CD4-positive, alpha-beta T cell treated with Interleukin-10 for 1 hour (primary cell): ENCODE measurements at regions not wholly inside any gene's neighbourhood (a gene's known extent, or its start where the extent isn't known, plus 50 kb on each side); places are given as distances from the start of the nearest gene placed in this dataset.

Source experiments
- DNase-seq: peaks from one replicate; pipeline ENCODE4 v3.0.0-alpha.2; 2020

- no peak for DNase-seq
Measured at GRCh38 chr6:134478764-134479399, 161.0 kb upstream of the SGK1 start.

- DNase-seq = no peak
Measured at GRCh38 chr6:134477991-134478635, 160.2 kb upstream of the SGK1 start.

- no peak for DNase-seq
Measured at GRCh38 chr6:134474955-134475354, 157.0 kb upstream of the SGK1 start.

- DNase-seq = no peak
Measured at GRCh38 chr6:134472661-134473060, 154.7 kb upstream of the SGK1 start.

- no peak for DNase-seq
Measured at GRCh38 chr6:134472046-134472445, 154.1 kb upstream of the SGK1 start.

- no peak for DNase-seq
Measured at GRCh38 chr6:134470457-134470975, 152.6 kb upstream of the SGK1 start.

- no peak for DNase-seq
Measured at GRCh38 chr6:134469702-134470456, 152.0 kb upstream of the SGK1 start.

- DNase-seq = no peak
Measured at GRCh38 chr6:134468633-134469032, 150.7 kb upstream of the SGK1 start.

- DNase-seq = no peak
Measured at GRCh38 chr6:134467620-134468019, 149.7 kb upstream of the SGK1 start.

GRCh38 chr6:134466771-134467525 lies 149.0 kb upstream of the SGK1 start:
- no peak for DNase-seq

GRCh38 chr6:134464690-134465411 lies 146.9 kb upstream of the SGK1 start:
- no peak for DNase-seq

- DNase-seq = no peak
Measured at GRCh38 chr6:134458857-134459657, 141.1 kb upstream of the SGK1 start.

- no peak for DNase-seq
Measured at GRCh38 chr6:134457941-134458340, 140.0 kb upstream of the SGK1 start.

- peak; percentile 44 for DNase-seq
Measured at GRCh38 chr6:134456226-134456625, 138.3 kb upstream of the SGK1 start.

- DNase-seq = no peak
Measured at GRCh38 chr6:134455319-134455718, 137.4 kb upstream of the SGK1 start.

GRCh38 chr6:134454794-134455193 lies 136.9 kb upstream of the SGK1 start:
- no peak for DNase-seq

GRCh38 chr6:134453792-134454510 lies 136.0 kb upstream of the SGK1 start:
- DNase-seq = no peak

GRCh38 chr6:134452906-134453305 lies 135.0 kb upstream of the SGK1 start:
- DNase-seq = peak; percentile 3

GRCh38 chr6:134451529-134451928 lies 133.6 kb upstream of the SGK1 start:
- DNase-seq = no peak

- no peak for DNase-seq
Measured at GRCh38 chr6:134449781-134450180, 131.9 kb upstream of the SGK1 start.

- DNase-seq = no peak
Measured at GRCh38 chr6:134449004-134449403, 131.1 kb upstream of the SGK1 start.
